ENCODE measurements at regions not wholly inside any gene's neighbourhood (a gene's known extent, or its start where the extent isn't known, plus 50 kb on each side); places are given as distances from the start of the nearest gene placed in this dataset.

GRCh38 chr4:117610706-117611308 is 423.5 kb upstream of the NDST3 start:
- DNase-seq (ENCODE audit: low read depth), result no peak
- no peak for TF ChIP-seq CTCF (conservative IDR thresholded peaks at IDR 0.05; ENCODE audit: low read depth, low read length)

GRCh38 chr4:117621673-117622072 is 412.6 kb upstream of the NDST3 start:
- no peak for TF ChIP-seq CTCF (conservative IDR thresholded peaks at IDR 0.05; ENCODE audit: low read depth, low read length)
- DNase-seq (ENCODE audit: low read depth), result no peak
- no peak overlapping the region for H3K4me3 ChIP-seq (ENCODE audit: low read depth, low read length)

More at GRCh38 chr4:117610706-117611308, 423.5 kb upstream of the NDST3 start:
- H3K4me3 ChIP-seq (ENCODE audit: low read depth, low read length), result no peak overlapping the region

- DNase-seq (ENCODE audit: low read depth), result peak; percentile 10
- no peak for TF ChIP-seq CTCF (conservative IDR thresholded peaks at IDR 0.05; ENCODE audit: low read depth, low read length)
- H3K4me3 ChIP-seq (ENCODE audit: low read depth, low read length), result no peak overlapping the region
Observed at GRCh38 chr4:117623326-117623725, 411.0 kb upstream of the NDST3 start.

- no peak overlapping the region for H3K4me3 ChIP-seq (ENCODE audit: low read depth, low read length)
- no peak for DNase-seq (ENCODE audit: low read depth)
- no peak for TF ChIP-seq CTCF (conservative IDR thresholded peaks at IDR 0.05; ENCODE audit: low read depth, low read length)
Observed at GRCh38 chr4:117626664-117627063, 407.6 kb upstream of the NDST3 start.

GRCh38 chr4:117634716-117635115 is 399.6 kb upstream of the NDST3 start:
- no peak overlapping the region for H3K4me3 ChIP-seq (ENCODE audit: low read depth, low read length)
- no peak for DNase-seq (ENCODE audit: low read depth)
- TF ChIP-seq CTCF (conservative IDR thresholded peaks at IDR 0.05; ENCODE audit: low read depth, low read length), result no peak

GRCh38 chr4:117637347-117637746 is 396.9 kb upstream of the NDST3 start:
- H3K4me3 ChIP-seq (ENCODE audit: low read depth, low read length), result no peak overlapping the region
- DNase-seq (ENCODE audit: low read depth), result no peak
- TF ChIP-seq CTCF (conservative IDR thresholded peaks at IDR 0.05; ENCODE audit: low read depth, low read length), result no peak

- TF ChIP-seq CTCF (conservative IDR thresholded peaks at IDR 0.05; ENCODE audit: low read depth, low read length), result no peak
- no peak overlapping the region for H3K4me3 ChIP-seq (ENCODE audit: low read depth, low read length)
- DNase-seq (ENCODE audit: low read depth), result no peak
Observed at GRCh38 chr4:117640836-117641235, 393.4 kb upstream of the NDST3 start.

Data from choroid plexus epithelial cell (primary cell).